ENCODE measurements at regions not wholly inside any gene's neighbourhood (a gene's known extent, or its start where the extent isn't known, plus 50 kb on each side); places are given as distances from the start of the nearest gene placed in this dataset.

GRCh38 chr7:118039963-118040489 lies 143.9 kb upstream of the LSM8 start:
- no peak for TF ChIP-seq CTCF (conservative IDR thresholded peaks at IDR 0.05; ENCODE audit: low read depth, low read length)
- DNase-seq (ENCODE audit: low read depth) = no peak
- no peak overlapping the region for H3K4me3 ChIP-seq (ENCODE audit: low read depth, low read length)

GRCh38 chr7:118040562-118040961 lies 143.4 kb upstream of the LSM8 start:
- H3K4me3 ChIP-seq (ENCODE audit: low read depth, low read length) = no peak overlapping the region
- TF ChIP-seq CTCF (conservative IDR thresholded peaks at IDR 0.05; ENCODE audit: low read depth, low read length) = no peak
- DNase-seq (ENCODE audit: low read depth) = no peak

- no peak for TF ChIP-seq CTCF (conservative IDR thresholded peaks at IDR 0.05; ENCODE audit: low read depth, low read length)
- no peak overlapping the region for H3K4me3 ChIP-seq (ENCODE audit: low read depth, low read length)
- no peak for DNase-seq (ENCODE audit: low read depth)
Measured at GRCh38 chr7:118041251-118041878, 142.6 kb upstream of the LSM8 start.

DNA sequence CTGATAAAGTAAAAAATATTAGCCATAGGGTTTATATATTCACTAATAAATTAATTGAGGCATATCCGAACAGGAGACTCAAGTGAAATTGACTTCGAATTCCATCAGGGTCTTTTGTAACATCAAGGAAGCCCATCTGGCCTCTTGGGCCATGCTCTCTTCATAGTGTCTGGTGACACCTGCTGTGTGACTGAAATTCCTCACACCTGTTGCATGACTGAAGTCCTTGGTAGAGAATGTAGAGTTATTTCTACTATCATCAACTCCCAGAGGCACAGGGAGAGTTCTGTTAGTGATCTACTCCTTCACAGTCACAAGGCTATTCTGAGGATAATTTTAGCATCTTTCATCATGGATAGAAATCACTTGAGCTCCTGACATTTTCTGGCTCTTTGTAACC lies 138.3 kb upstream of the LSM8 start:
- DNase-seq (ENCODE audit: low read depth) = no peak
- TF ChIP-seq CTCF (conservative IDR thresholded peaks at IDR 0.05; ENCODE audit: low read depth, low read length) = no peak
- H3K4me3 ChIP-seq (ENCODE audit: low read depth, low read length) = no peak overlapping the region

GRCh38 chr7:118046086-118046485 lies 137.9 kb upstream of the LSM8 start:
- no peak overlapping the region for H3K4me3 ChIP-seq (ENCODE audit: low read depth, low read length)
- TF ChIP-seq CTCF (conservative IDR thresholded peaks at IDR 0.05; ENCODE audit: low read depth, low read length) = no peak
- DNase-seq (ENCODE audit: low read depth) = no peak

- TF ChIP-seq CTCF (conservative IDR thresholded peaks at IDR 0.05; ENCODE audit: low read depth, low read length) = no peak
Measured at GRCh38 chr7:118046801-118047200, 137.2 kb upstream of the LSM8 start.

GRCh38 chr7:118052336-118052735 lies 131.6 kb upstream of the LSM8 start:
- no peak for DNase-seq (ENCODE audit: low read depth)
- TF ChIP-seq CTCF (conservative IDR thresholded peaks at IDR 0.05; ENCODE audit: low read depth, low read length) = no peak
- H3K4me3 ChIP-seq (ENCODE audit: low read depth, low read length) = no peak overlapping the region

More at GRCh38 chr7:118046801-118047200, 137.2 kb upstream of the LSM8 start:
- H3K4me3 ChIP-seq (ENCODE audit: low read depth, low read length) = no peak overlapping the region
- DNase-seq (ENCODE audit: low read depth) = no peak
